ENCODE measurements at regions not wholly inside any gene's neighbourhood (a gene's known extent, or its start where the extent isn't known, plus 50 kb on each side); places are given as distances from the start of the nearest gene placed in this dataset.

- intact Hi-C loops (cut with micrococcal nuclease): no loop called here
Measured at GRCh38 chr1:217373761-217374701, 256.9 kb downstream of the GPATCH2 start.

- intact Hi-C loops (cut with micrococcal nuclease): no loop called here
Measured at GRCh38 chr1:217372049-217372970, 258.6 kb downstream of the GPATCH2 start.

GRCh38 chr1:217370757-217371156, 260.1 kb downstream of the GPATCH2 start:
- intact Hi-C loops (cut with micrococcal nuclease): no loop called here

GRCh38 chr1:217369996-217370551, 260.8 kb downstream of the GPATCH2 start:
- intact Hi-C loops (cut with micrococcal nuclease): no loop called here

GRCh38 chr1:217369271-217369981, 261.5 kb downstream of the GPATCH2 start:
- intact Hi-C loops (cut with micrococcal nuclease): no loop called here

GRCh38 chr1:217364220-217364619, 266.7 kb downstream of the GPATCH2 start:
- intact Hi-C loops (cut with micrococcal nuclease): no loop called here

GRCh38 chr1:217363319-217363718, 267.6 kb downstream of the GPATCH2 start:
- intact Hi-C loops (cut with micrococcal nuclease): no loop called here

- intact Hi-C loops (cut with micrococcal nuclease): no loop called here
Measured at GRCh38 chr1:217360510-217360909, 270.4 kb downstream of the GPATCH2 start.

GRCh38 chr1:217354895-217355294, 276.0 kb downstream of the GPATCH2 start:
- intact Hi-C loops (cut with micrococcal nuclease): no loop called here

- intact Hi-C loops (cut with micrococcal nuclease): no loop called here
Measured at GRCh38 chr1:217348960-217349664, 281.8 kb downstream of the GPATCH2 start.

GRCh38 chr1:217344712-217345111, 286.2 kb downstream of the GPATCH2 start:
- intact Hi-C loops (cut with micrococcal nuclease): no loop called here

GRCh38 chr1:217343907-217344306, 287.0 kb downstream of the GPATCH2 start:
- intact Hi-C loops (cut with micrococcal nuclease): no loop called here

- intact Hi-C loops (cut with micrococcal nuclease): no loop called here
Measured at GRCh38 chr1:217342105-217342504, 288.8 kb downstream of the GPATCH2 start.

- intact Hi-C loops (cut with micrococcal nuclease): no loop called here
Measured at GRCh38 chr1:217336724-217337123, 294.2 kb downstream of the GPATCH2 start.

- intact Hi-C loops (cut with micrococcal nuclease): no loop called here
Measured at GRCh38 chr1:217333939-217334338, 297.0 kb downstream of the GPATCH2 start.

GRCh38 chr1:217332431-217333065, 298.3 kb downstream of the GPATCH2 start:
- intact Hi-C loops (cut with micrococcal nuclease): no loop called here

GRCh38 chr1:217331698-217332097, 299.2 kb downstream of the GPATCH2 start:
- intact Hi-C loops (cut with micrococcal nuclease): no loop called here

GRCh38 chr1:217327901-217328300, 303.0 kb downstream of the GPATCH2 start:
- intact Hi-C loops (cut with micrococcal nuclease): no loop called here

- intact Hi-C loops (cut with micrococcal nuclease): no loop called here
Measured at GRCh38 chr1:217322834-217323233, 308.1 kb downstream of the GPATCH2 start.

GRCh38 chr1:217315346-217315745, 315.5 kb downstream of the GPATCH2 start:
- intact Hi-C loops (cut with micrococcal nuclease): no loop called here

Measured in T-helper 1 cell treated with Interleukin-12 subunit alpha and Interleukin-12 subunit beta and Interleukin-4 antibody, amounts not matched to agents 30 ng/mL and 1 ng/mL, for 36 hours (primary cell).